ENCODE measurements at regions not wholly inside any gene's neighbourhood (a gene's known extent, or its start where the extent isn't known, plus 50 kb on each side); places are given as distances from the start of the nearest gene placed in this dataset.

GRCh38 chr2:216553482-216554240, 55.0 kb downstream of the RPL37A start (continued):
- TF ChIP-seq CC2D1A (IDR thresholded peaks at IDR 0.05) (no peak), U2AF2 (optimal IDR thresholded peaks at IDR 0.05; ENCODE audit: low read depth, low read length) (no peak)

- DNase-seq (ENCODE audit: extremely low read depth in 1 of 4, low spot score in 3 of 4), result no peak
- TF ChIP-seq ZBTB11 (CRISPR knock-in tag; IDR thresholded peaks at IDR 0.05) (no peak), ZNF639 (CRISPR knock-in tag; conservative IDR thresholded peaks at IDR 0.05 in 1 of 2, IDR thresholded peaks at IDR 0.05 in 1 of 2) (no peak), ARID1B (IDR thresholded peaks at IDR 0.05) (no peak), NCOA4 (IDR thresholded peaks at IDR 0.05; ENCODE audit: partially characterized antibody) (no peak)
- Histone ChIP-seq H3K9me1 (ENCODE audit: control insufficient read depth, insufficient read depth, low read length) (no peaks in the 10 kb centered on the region), H3K27me3 (ENCODE audit: control insufficient read depth in 2 of 2, insufficient read depth in 2 of 2, low read length in 2 of 2) (peaks cover 2 to 26% of the 10 kb centered on the region in 2 experiments; a peak in 2 of 5 replicates), H3K27ac (ENCODE audit: extremely low read depth, low read depth, low read length) (no peak overlapping the region), H3K4me1 (replicated peaks in 1 of 2; ENCODE audit: control insufficient read depth in 2 of 2, insufficient read depth in 2 of 2, low read length in 2 of 2) (no peaks in the 10 kb centered on the region), H3K9me3 (replicated peaks; ENCODE audit: control insufficient read depth, insufficient read depth, low read depth, low read length) (no peaks in the 10 kb centered on the region), H2AFZ (ENCODE audit: low read depth, low read length) (no peak overlapping the region), H3K4me2 (ENCODE audit: insufficient read depth, low read length) (no peak overlapping the region), H3K4me3 (no peak overlapping the region), H4K20me1 (replicated peaks; ENCODE audit: control insufficient read depth, insufficient read depth, low read length) (no peaks in the 10 kb centered on the region), H3K36me3 (ENCODE audit: control insufficient read depth, insufficient read depth, low read length) (no peaks in the 10 kb centered on the region), H3K9ac (ENCODE audit: insufficient read depth in 1 of 2, low read depth in 2 of 2, low read length in 2 of 2) (no peak overlapping the region), H3K79me2 (ENCODE audit: control insufficient read depth, insufficient read depth, low read length) (no peaks in the 10 kb centered on the region)
- POLR2A ChIA-PET, result interaction anchor here (0.7 kb wide), 1 partner anchor 10 kb away, joined by 3 read pairs; no protein-coding TSS in a partner anchor
- WGBS (ENCODE audit: insufficient coverage, low coverage, missing lambda C conversion rate), result 0% methylated on average over 2 of the region's 3 CpGs
- no peak for ATAC-seq
- FAIRE-seq, result no peak
- CTCF ChIA-PET (ENCODE audit: low intra/inter-chr PET ratio), result no interaction called here
- in situ Hi-C loops (cut with MboI), result no loop called here
- intact Hi-C loops (cut with micrococcal nuclease), result no loop called here
- no TSS peak for BruUV-seq (replicated peaks)
Measured at GRCh38 chr2:216554286-216554685, 55.6 kb downstream of the RPL37A start.
